ENCODE measurements at regions not wholly inside any gene's neighbourhood (a gene's known extent, or its start where the extent isn't known, plus 50 kb on each side); places are given as distances from the start of the nearest gene placed in this dataset.

GRCh38 chr5:123875561-123876275 is 363.7 kb downstream of the CSNK1G3 start (continued):
- TF ChIP-seq REST (IDR thresholded peaks at IDR 0.05) (no peak), CTCF (IDR thresholded peaks at IDR 0.05; ENCODE audit: low read depth, low read length, missing input control) (no peak), RXRA (IDR thresholded peaks at IDR 0.05) (no peak)

- no peak overlapping the region for H3K27ac ChIP-seq (ENCODE audit: low read depth in 1 of 2, low read length in 2 of 2)
- no peak overlapping the region for H3K4me3 ChIP-seq (ENCODE audit: low read depth in 1 of 3, low read length in 3 of 3)
- no peaks in the 10 kb centered on the region for H3K36me3 ChIP-seq (ENCODE audit: control insufficient read depth in 4 of 4, insufficient read depth in 3 of 4, low read depth in 1 of 4, low read length in 3 of 4)
- DNase-seq (ENCODE audit: low spot score): no peak
- H3K9ac ChIP-seq (ENCODE audit: low read depth in 1 of 2, low read length in 2 of 2): no peak overlapping the region
- H3K27me3 ChIP-seq (ENCODE audit: control insufficient read depth in 4 of 4, insufficient read depth in 4 of 4, low read length in 3 of 4): no peaks in the 10 kb centered on the region
- 35% methylated on average over 4 of the region's 4 CpGs for WGBS
- no peaks in the 10 kb centered on the region for H3K9me3 ChIP-seq (ENCODE audit: control insufficient read depth in 4 of 4, low read length in 3 of 4)
- TF ChIP-seq EGR1 (IDR thresholded peaks at IDR 0.05; ENCODE audit: low read depth in 2 of 2): no peak
- no peak for TF ChIP-seq RAD21 (IDR thresholded peaks at IDR 0.05)
- TF ChIP-seq ZBTB33 (IDR thresholded peaks at IDR 0.05): no peak
- TF ChIP-seq JUND (IDR thresholded peaks at IDR 0.05): no peak
- TF ChIP-seq ATF3 (IDR thresholded peaks at IDR 0.05): no peak
- no peak for TF ChIP-seq NR2F2 (IDR thresholded peaks at IDR 0.05)
- no peak for TF ChIP-seq HNF4A (conservative IDR thresholded peaks at IDR 0.05)
- no peak for TF ChIP-seq REST (IDR thresholded peaks at IDR 0.05)
- no peak for TF ChIP-seq GABPA (IDR thresholded peaks at IDR 0.05 in 1 of 2, conservative IDR thresholded peaks at IDR 0.05 in 1 of 2)
- no peak for TF ChIP-seq FOXA1 (IDR thresholded peaks at IDR 0.05)
- no peak for TF ChIP-seq TAF1 (conservative IDR thresholded peaks at IDR 0.05)
- TF ChIP-seq YY1 (IDR thresholded peaks at IDR 0.05): no peak
- TF ChIP-seq HNF4G (IDR thresholded peaks at IDR 0.05): no peak
- TF ChIP-seq CTCF (IDR thresholded peaks at IDR 0.05; ENCODE audit: low read depth, low read length, missing input control): no peak
- TF ChIP-seq MAX (IDR thresholded peaks at IDR 0.05): no peak
- TF ChIP-seq RXRA (IDR thresholded peaks at IDR 0.05): no peak
- no peak for TF ChIP-seq SP1 (IDR thresholded peaks at IDR 0.05)
- TF ChIP-seq FOXA2 (IDR thresholded peaks at IDR 0.05): no peak
- no peaks in the 10 kb centered on the region for H3K4me1 ChIP-seq (ENCODE audit: control insufficient read depth in 4 of 4, insufficient read depth in 4 of 4, low read length in 3 of 4)
These were observed 362.7 kb downstream of the CSNK1G3 start for GRCh38 chr5:123874600-123875201.
